ENCODE measurements at regions not wholly inside any gene's neighbourhood (a gene's known extent, or its start where the extent isn't known, plus 50 kb on each side); places are given as distances from the start of the nearest gene placed in this dataset.

- Histone ChIP-seq H3K27ac (ENCODE audit: low read depth in 1 of 2, low read length in 1 of 2) (no peak overlapping the region), H3K4me3 (no peak overlapping the region), H3K4me1 (ENCODE audit: control insufficient read depth in 5 of 5, insufficient read depth in 5 of 5, low read length in 5 of 5) (peaks cover 0 to 44% (median 0%) of the 10 kb centered on the region in 5 donors), H3K9ac (ENCODE audit: insufficient read depth in 1 of 2, low read length in 2 of 2) (no peak overlapping the region), H3K36me3 (ENCODE audit: control insufficient read depth in 4 of 4, insufficient read depth in 4 of 4, low read length in 4 of 4) (no peaks in the 10 kb centered on the region), H3K27me3 (ENCODE audit: control insufficient read depth in 3 of 3, insufficient read depth in 3 of 3, low read length in 2 of 3) (no peaks in the 10 kb centered on the region), H3K9me3 (ENCODE audit: control insufficient read depth in 4 of 4, insufficient read depth in 3 of 4, low read length in 3 of 4) (no peaks in the 10 kb centered on the region)
- DNase-seq (peak; percentile 42 to 83 (median 80)), ATAC-seq (ENCODE audit: insufficient read depth, low FRiP score) (no peak)
- TF ChIP-seq, protein P1, sequence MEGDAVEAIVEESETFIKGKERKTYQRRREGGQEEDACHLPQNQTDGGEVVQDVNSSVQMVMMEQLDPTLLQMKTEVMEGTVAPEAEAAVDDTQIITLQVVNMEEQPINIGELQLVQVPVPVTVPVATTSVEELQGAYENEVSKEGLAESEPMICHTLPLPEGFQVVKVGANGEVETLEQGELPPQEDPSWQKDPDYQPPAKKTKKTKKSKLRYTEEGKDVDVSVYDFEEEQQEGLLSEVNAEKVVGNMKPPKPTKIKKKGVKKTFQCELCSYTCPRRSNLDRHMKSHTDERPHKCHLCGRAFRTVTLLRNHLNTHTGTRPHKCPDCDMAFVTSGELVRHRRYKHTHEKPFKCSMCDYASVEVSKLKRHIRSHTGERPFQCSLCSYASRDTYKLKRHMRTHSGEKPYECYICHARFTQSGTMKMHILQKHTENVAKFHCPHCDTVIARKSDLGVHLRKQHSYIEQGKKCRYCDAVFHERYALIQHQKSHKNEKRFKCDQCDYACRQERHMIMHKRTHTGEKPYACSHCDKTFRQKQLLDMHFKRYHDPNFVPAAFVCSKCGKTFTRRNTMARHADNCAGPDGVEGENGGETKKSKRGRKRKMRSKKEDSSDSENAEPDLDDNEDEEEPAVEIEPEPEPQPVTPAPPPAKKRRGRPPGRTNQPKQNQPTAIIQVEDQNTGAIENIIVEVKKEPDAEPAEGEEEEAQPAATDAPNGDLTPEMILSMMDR (IDR thresholded peaks at IDR 0.05; ENCODE audit: control extremely low read depth, extremely low read depth), result no peak
- 57 to 63% methylated on average over 3 of the region's 3 CpGs for WGBS, 2 donors
Observed at GRCh38 chr21:27406300-27407009, 439.6 kb upstream of the ADAMTS5 start.

DNA sequence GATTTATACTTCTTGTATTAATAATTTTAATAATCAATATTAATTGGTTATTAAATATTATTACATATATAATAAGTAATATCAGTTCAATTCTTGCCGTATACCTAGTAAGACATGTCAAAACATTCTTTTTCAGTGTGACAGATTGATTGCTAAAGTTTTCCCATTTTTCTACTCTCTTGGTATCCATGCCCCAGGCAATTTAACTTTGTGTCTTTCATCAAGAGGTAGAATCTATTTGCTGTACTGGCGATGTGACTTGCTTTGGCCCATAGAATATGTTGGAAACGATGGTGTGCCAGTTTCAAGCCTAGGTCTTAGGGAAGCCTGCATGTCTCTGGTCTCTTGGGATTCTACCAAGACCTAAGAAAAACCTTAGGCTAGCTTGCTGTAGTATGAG is 436.1 kb upstream of the ADAMTS5 start:
- Histone ChIP-seq H3K9ac (ENCODE audit: insufficient read depth in 1 of 2, low read length in 2 of 2) (no peak overlapping the region), H3K4me3 (no peak overlapping the region), H3K36me3 (ENCODE audit: control insufficient read depth in 4 of 4, insufficient read depth in 4 of 4, low read length in 4 of 4) (no peaks in the 10 kb centered on the region), H3K27ac (ENCODE audit: low read depth in 1 of 2, low read length in 1 of 2) (no peak overlapping the region), H3K9me3 (ENCODE audit: control insufficient read depth in 4 of 4, insufficient read depth in 3 of 4, low read length in 3 of 4) (no peaks in the 10 kb centered on the region), H3K4me1 (ENCODE audit: control insufficient read depth in 5 of 5, insufficient read depth in 5 of 5, low read length in 5 of 5) (peaks cover 0 to 30% (median 0%) of the 10 kb centered on the region in 5 donors), H3K27me3 (ENCODE audit: control insufficient read depth in 3 of 3, insufficient read depth in 3 of 3, low read length in 2 of 3) (no peaks in the 10 kb centered on the region)
- DNase-seq (no peak), ATAC-seq (ENCODE audit: insufficient read depth, low FRiP score) (no peak)
- TF ChIP-seq, protein P1 (IDR thresholded peaks at IDR 0.05; ENCODE audit: control extremely low read depth, extremely low read depth), result no peak
- 93 to 95% methylated on average over 3 of the region's 3 CpGs for WGBS, 2 donors

GRCh38 chr21:27400045-27400444 is 433.2 kb upstream of the ADAMTS5 start:
- no peak overlapping the region for H3K27ac ChIP-seq (ENCODE audit: low read depth in 1 of 2, low read length in 1 of 2)
- H3K27me3 ChIP-seq (ENCODE audit: control insufficient read depth in 3 of 3, insufficient read depth in 3 of 3, low read length in 2 of 3), result no peaks in the 10 kb centered on the region
- peaks cover 0 to 5% (median 0%) of the 10 kb centered on the region in 5 donors for H3K4me1 ChIP-seq (ENCODE audit: control insufficient read depth in 5 of 5, insufficient read depth in 5 of 5, low read length in 5 of 5)
- no peak overlapping the region for H3K9ac ChIP-seq (ENCODE audit: insufficient read depth in 1 of 2, low read length in 2 of 2)
- no peaks in the 10 kb centered on the region for H3K36me3 ChIP-seq (ENCODE audit: control insufficient read depth in 4 of 4, insufficient read depth in 4 of 4, low read length in 4 of 4)
- TF ChIP-seq, protein P1 (IDR thresholded peaks at IDR 0.05; ENCODE audit: control extremely low read depth, extremely low read depth), result no peak
- no peak for ATAC-seq (ENCODE audit: insufficient read depth, low FRiP score)
- no peak for DNase-seq
- 71 to 76% methylated on average over 4 of the region's 4 CpGs for WGBS, 2 donors
- H3K9me3 ChIP-seq (ENCODE audit: control insufficient read depth in 4 of 4, insufficient read depth in 3 of 4, low read length in 3 of 4), result no peaks in the 10 kb centered on the region
- H3K4me3 ChIP-seq, result no peak overlapping the region

GRCh38 chr21:27397578-27397977 is 430.7 kb upstream of the ADAMTS5 start:
- Histone ChIP-seq H3K9ac (ENCODE audit: insufficient read depth in 1 of 2, low read length in 2 of 2) (no peak overlapping the region), H3K27ac (ENCODE audit: low read depth in 1 of 2, low read length in 1 of 2) (no peak overlapping the region), H3K4me3 (no peak overlapping the region), H3K4me1 (ENCODE audit: control insufficient read depth in 5 of 5, insufficient read depth in 5 of 5, low read length in 5 of 5) (peaks cover 0 to 11% (median 0%) of the 10 kb centered on the region in 5 donors), H3K36me3 (ENCODE audit: control insufficient read depth in 4 of 4, insufficient read depth in 4 of 4, low read length in 4 of 4) (no peaks in the 10 kb centered on the region), H3K27me3 (ENCODE audit: control insufficient read depth in 3 of 3, insufficient read depth in 3 of 3, low read length in 2 of 3) (no peaks in the 10 kb centered on the region), H3K9me3 (ENCODE audit: control insufficient read depth in 4 of 4, insufficient read depth in 3 of 4, low read length in 3 of 4) (no peaks in the 10 kb centered on the region)
- ATAC-seq (ENCODE audit: insufficient read depth, low FRiP score) (no peak), DNase-seq (no peak)
- 89 to 94% methylated on average over 1 of the region's 1 CpG for WGBS, 2 donors
- TF ChIP-seq, protein P1 (IDR thresholded peaks at IDR 0.05; ENCODE audit: control extremely low read depth, extremely low read depth), result no peak

Measured in lung (tissue), 11 donors.